PC-9 (cell line): ENCODE measurements at regions not wholly inside any gene's neighbourhood (a gene's known extent, or its start where the extent isn't known, plus 50 kb on each side); places are given as distances from the start of the nearest gene placed in this dataset.

ENCODE experiments used
- BruUV-seq: library from RNA; stranded (reverse); fragments of 400-500 nt; replicated peaks from 2 replicates; lab custom pipeline; 2021; lab: Mats Ljungman, UMichigan
- CTCF ChIA-PET: fragments of 300-600 bp; sonication (Branson Sonifier 250); formaldehyde crosslinking; loops from one replicate; lab custom pipeline; 2022; ENCODE audit warnings: antibody characterized with exemption; lab: Charles Lee
- POLR2A ChIA-PET: fragments of 300-600 bp; sonication (Branson Sonifier 250); formaldehyde crosslinking; loops from one replicate; lab custom pipeline; 2022; ENCODE audit warnings: antibody characterized with exemption; ENCODE audit not compliant: unreplicated experiment; lab: Charles Lee
- DNase-seq, 2 experiments: peaks; one replicate each; pipeline versions ENCODE4 v3.0.0 to v3.0.0-alpha.2; 2015 to 2022; ENCODE audit warnings: mixed read lengths in 1 of 2
- H2AFZ ChIP-seq: fragments of 200-600 bp; sonication (generic); 2 replicates; pipeline ENCODE4 v1.8.1; 2017; ENCODE audit warnings: antibody characterized with exemption
- H3F3A ChIP-seq: fragments of 200-600 bp; sonication (generic); 2 replicates; pipeline ENCODE4 v1.8.1; 2017; ENCODE audit warnings: antibody characterized with exemption, mild to moderate bottlenecking, low read depth; ENCODE audit not compliant: insufficient read depth
- H3K27ac ChIP-seq: fragments of 200-600 bp; sonication (generic); 2 replicates; pipeline ENCODE4 v1.6.1; 2016; ENCODE audit warnings: mixed run types
- H3K27me3 ChIP-seq: fragments of 200-600 bp; sonication (generic); 2 replicates; pipeline ENCODE4 v1.6.1; 2016; ENCODE audit warnings: low read depth, mixed run types; ENCODE audit not compliant: insufficient read depth
- H3K36me3 ChIP-seq: fragments of 200-600 bp; sonication (generic); 2 replicates; pipeline ENCODE4 v1.6.1; 2016; ENCODE audit warnings: low read depth, mixed run types
- H3K4me1 ChIP-seq: fragments of 200-600 bp; sonication (generic); replicated peaks from 2 replicates; pipeline ENCODE4 v1.6.1; 2016; ENCODE audit warnings: mixed run types; ENCODE audit not compliant: insufficient read depth
- H3K4me2 ChIP-seq: fragments of 200-600 bp; sonication (generic); 2 replicates; pipeline ENCODE4 v1.6.1; 2017; ENCODE audit warnings: mixed run types
- H3K4me3 ChIP-seq: fragments of 200-600 bp; sonication (generic); 2 replicates; pipeline ENCODE4 v1.6.1; 2016; ENCODE audit warnings: mixed run types
- H3K79me2 ChIP-seq: fragments of 200-600 bp; sonication (generic); 2 replicates; pipeline ENCODE4 v1.6.1; 2017; ENCODE audit warnings: low read depth, mixed run types
- H3K9me2 ChIP-seq: fragments of 200-600 bp; sonication (generic); 2 replicates; pipeline ENCODE4 v1.8.1; 2017; ENCODE audit warnings: mild to moderate bottlenecking; ENCODE audit not compliant: insufficient read depth
- H3K9me3 ChIP-seq: fragments of 200-600 bp; sonication (generic); 2 replicates; pipeline ENCODE4 v1.8.1; 2016; ENCODE audit warnings: low read depth; ENCODE audit not compliant: insufficient read depth
- H4K20me1 ChIP-seq: fragments of 200-600 bp; sonication (generic); 2 replicates; pipeline ENCODE4 v1.8.1; 2017; ENCODE audit not compliant: insufficient read depth
- EZH2 ChIP-seq: fragments of 200-600 bp; sonication (generic); IDR thresholded peaks from 2 replicates; pipeline ENCODE4 v1.8.0; 2017; ENCODE audit warnings: antibody characterized with exemption, low read depth
- intact Hi-C: fragments of 100-400 bp; cut with micrococcal nuclease; formaldehyde crosslinking; loops from one replicate; pipeline ENCODE4 v1.10.0; 2022; ENCODE audit not compliant: unreplicated experiment
- TF ChIP-seq, protein P1 (sequence below): fragments of 200-600 bp; sonication (generic); conservative IDR thresholded peaks from 2 replicates; pipeline ENCODE4 v1.6.1; 2017; ENCODE audit warnings: mixed run types, antibody characterized with exemption, mild to moderate bottlenecking, moderate library complexity

DNA sequence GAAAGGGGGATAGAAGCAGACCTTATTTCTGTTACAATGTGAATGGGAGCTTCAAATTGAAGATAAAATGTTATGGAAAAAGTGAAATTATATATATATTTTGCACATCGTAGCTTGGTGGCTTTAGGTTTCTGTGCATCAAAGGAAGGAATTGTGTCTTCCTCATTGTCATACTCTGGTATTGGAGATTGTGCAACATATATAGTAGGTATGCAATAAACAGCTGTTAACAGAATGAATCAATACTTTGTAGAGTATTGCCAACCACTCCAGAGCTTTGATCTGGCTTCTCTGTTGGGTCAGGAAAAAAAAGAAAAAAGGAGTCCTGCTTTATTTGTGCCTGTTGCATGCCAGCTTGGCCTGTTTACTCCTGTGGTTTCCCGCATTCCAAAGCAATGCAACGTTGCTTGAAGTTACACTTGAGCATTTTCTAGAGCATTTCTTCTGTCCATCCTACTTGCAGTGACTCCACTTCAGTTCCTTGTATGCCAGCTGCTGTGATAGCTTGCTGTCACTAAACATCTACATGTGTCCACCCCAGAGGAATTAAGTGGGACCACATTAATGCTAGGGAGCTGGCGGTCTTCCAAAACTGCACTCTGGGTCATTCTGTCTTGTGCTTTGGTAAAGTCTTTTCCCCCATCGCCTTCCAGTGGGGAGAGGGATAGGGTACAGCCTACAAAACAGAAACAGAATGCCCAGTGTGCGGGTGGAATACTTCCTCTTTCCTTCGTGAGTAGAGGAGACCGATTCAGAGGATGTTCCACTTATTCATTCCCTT is 62.0 kb upstream of the MEF2C start:
- TF ChIP-seq, protein P1, sequence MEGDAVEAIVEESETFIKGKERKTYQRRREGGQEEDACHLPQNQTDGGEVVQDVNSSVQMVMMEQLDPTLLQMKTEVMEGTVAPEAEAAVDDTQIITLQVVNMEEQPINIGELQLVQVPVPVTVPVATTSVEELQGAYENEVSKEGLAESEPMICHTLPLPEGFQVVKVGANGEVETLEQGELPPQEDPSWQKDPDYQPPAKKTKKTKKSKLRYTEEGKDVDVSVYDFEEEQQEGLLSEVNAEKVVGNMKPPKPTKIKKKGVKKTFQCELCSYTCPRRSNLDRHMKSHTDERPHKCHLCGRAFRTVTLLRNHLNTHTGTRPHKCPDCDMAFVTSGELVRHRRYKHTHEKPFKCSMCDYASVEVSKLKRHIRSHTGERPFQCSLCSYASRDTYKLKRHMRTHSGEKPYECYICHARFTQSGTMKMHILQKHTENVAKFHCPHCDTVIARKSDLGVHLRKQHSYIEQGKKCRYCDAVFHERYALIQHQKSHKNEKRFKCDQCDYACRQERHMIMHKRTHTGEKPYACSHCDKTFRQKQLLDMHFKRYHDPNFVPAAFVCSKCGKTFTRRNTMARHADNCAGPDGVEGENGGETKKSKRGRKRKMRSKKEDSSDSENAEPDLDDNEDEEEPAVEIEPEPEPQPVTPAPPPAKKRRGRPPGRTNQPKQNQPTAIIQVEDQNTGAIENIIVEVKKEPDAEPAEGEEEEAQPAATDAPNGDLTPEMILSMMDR: no peak
- no peak for TF ChIP-seq EZH2
- ChIA-PET POLR2A (no interaction called here), CTCF (no interaction called here)
- no peak overlapping the region for H2AFZ ChIP-seq
- H3K27me3 ChIP-seq: no peaks in the 10 kb centered on the region
- no peak for DNase-seq
- H3K4me3 ChIP-seq: no peak overlapping the region
- intact Hi-C loops: no loop called here
- H3K9me3 ChIP-seq: no peaks in the 10 kb centered on the region
- no TSS peak for BruUV-seq
- H3F3A ChIP-seq: no peaks in the 10 kb centered on the region
- no peaks in the 10 kb centered on the region for H3K79me2 ChIP-seq
- H3K9me2 ChIP-seq: no peaks in the 10 kb centered on the region
- H3K4me2 ChIP-seq: no peak overlapping the region
- no peak overlapping the region for H3K27ac ChIP-seq
- no peaks in the 10 kb centered on the region for H3K36me3 ChIP-seq
- H3K4me1 ChIP-seq: no peaks in the 10 kb centered on the region
- H4K20me1 ChIP-seq: no peaks in the 10 kb centered on the region

DNA sequence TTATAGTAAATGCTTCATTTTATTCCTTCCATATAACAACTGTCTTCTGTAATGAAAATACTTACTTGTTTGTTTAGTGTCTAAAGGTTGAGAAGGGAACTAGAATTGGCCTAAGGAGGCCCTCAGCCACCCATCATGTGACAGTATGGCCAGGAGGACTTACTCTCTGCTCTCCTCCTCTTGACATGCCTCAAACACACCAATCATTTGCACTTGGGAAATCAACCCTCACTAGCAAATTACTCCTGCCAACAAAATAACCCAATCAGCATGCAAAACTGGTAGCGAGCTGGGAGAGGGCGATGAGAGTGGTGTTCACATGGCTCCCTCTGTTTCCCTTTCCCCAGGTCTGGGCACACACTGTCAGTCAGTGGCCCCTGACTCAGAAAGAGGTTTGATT is 58.6 kb upstream of the MEF2C start:
- Histone ChIP-seq H3K27me3 (no peaks in the 10 kb centered on the region), H3K4me1 (no peaks in the 10 kb centered on the region), H3K9me2 (no peaks in the 10 kb centered on the region), H2AFZ (no peak overlapping the region), H3F3A (no peaks in the 10 kb centered on the region), H3K27ac (no peak overlapping the region), H4K20me1 (no peaks in the 10 kb centered on the region), H3K36me3 (no peaks in the 10 kb centered on the region), H3K4me3 (no peak overlapping the region), H3K9me3 (no peaks in the 10 kb centered on the region), H3K4me2 (no peak overlapping the region), H3K79me2 (no peaks in the 10 kb centered on the region)
- no peak for DNase-seq
- BruUV-seq: no TSS peak
- TF ChIP-seq EZH2: no peak
- TF ChIP-seq, protein P1: no peak
- CTCF ChIA-PET: no interaction called here
- intact Hi-C loops: no loop called here
- POLR2A ChIA-PET: no interaction called here

DNA sequence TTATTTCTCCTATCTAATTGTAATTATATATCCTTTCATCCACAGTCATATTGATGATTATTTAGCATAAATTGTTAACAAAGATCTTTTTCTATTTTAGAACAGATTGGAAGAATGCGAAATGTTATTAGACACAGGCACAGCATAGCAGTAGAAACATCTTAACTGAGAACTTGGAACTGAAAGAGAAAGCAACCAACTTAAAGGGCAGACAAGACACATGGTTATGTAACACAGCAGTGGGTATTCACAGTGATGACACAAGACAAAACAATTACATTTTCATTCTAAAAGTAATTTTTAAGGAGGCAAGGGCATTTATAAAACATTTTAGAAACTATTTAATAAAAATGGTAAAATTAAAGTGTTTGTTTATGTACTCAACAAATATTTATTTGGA is 57.7 kb upstream of the MEF2C start:
- no peak overlapping the region for H3K27ac ChIP-seq
- no peak overlapping the region for H2AFZ ChIP-seq
- H3K79me2 ChIP-seq: no peaks in the 10 kb centered on the region
- BruUV-seq: no TSS peak
- ChIA-PET POLR2A (no interaction called here), CTCF (no interaction called here)
- H3K4me3 ChIP-seq: no peak overlapping the region
- H3F3A ChIP-seq: no peaks in the 10 kb centered on the region
- no peaks in the 10 kb centered on the region for H3K9me2 ChIP-seq
- no peak for TF ChIP-seq EZH2
- TF ChIP-seq, protein P1: no peak
- no peak for DNase-seq
- no peaks in the 10 kb centered on the region for H3K4me1 ChIP-seq
- no peaks in the 10 kb centered on the region for H3K9me3 ChIP-seq
- no peaks in the 10 kb centered on the region for H3K36me3 ChIP-seq
- H4K20me1 ChIP-seq: no peaks in the 10 kb centered on the region
- no peaks in the 10 kb centered on the region for H3K27me3 ChIP-seq
- no peak overlapping the region for H3K4me2 ChIP-seq
- intact Hi-C loops: no loop called here
